ENCODE measurements at regions not wholly inside any gene's neighbourhood (a gene's known extent, or its start where the extent isn't known, plus 50 kb on each side); places are given as distances from the start of the nearest gene placed in this dataset.
A peak's percentile ranks its signal among the peaks of the same experiment; 100 is the strongest.

DNA sequence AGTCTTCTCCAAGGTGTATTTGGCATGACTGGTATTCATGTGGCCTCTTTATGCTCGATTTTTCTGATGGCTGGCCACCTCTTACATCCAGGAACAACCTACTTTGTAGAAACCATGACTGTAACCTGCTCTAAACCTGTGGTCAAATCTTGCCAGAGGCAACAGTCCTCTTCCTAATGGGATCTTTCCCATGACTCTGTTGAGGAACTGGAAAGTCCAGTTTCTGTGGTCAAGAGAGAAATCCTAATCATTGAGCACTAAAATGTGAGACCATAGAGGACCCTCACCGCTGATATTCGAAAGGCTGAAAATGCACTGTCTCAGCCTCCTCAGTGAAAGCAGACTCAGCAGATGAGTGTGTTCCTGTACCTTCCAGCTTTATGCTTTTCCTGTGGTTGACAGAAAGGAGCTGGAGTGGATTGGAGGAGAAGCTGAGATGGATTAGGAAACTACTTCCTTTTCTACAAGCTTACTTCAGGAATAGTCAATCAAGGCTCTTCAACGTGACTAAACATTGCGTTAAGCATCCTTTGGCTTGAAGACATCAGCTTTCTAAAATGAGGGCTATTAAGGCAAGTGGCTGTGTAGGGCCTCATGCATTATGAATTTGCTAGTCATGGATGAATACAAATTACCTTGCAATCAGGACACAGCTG, 69.7 kb upstream of the DAPK1 start:
- no peak for DNase-seq

DNA sequence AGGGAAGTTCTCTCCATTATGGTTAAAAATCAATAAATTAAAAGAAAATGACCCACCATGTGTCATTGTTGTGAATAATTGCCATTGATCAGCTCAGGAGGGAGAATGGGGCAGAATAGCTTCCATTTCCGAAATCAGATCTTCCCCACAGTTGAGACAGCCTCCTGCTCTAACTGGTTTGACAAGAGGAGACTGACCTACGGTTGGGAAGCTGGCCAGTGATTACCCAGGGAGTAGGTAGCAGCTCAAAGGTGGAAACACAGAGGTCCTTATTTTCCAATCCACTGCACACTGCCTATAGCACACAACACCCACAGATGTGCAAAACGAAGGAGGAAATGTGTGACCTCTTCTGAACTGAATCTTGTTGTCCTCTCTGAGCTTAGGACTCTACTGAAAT, 69.0 kb upstream of the DAPK1 start:
- no peak for DNase-seq

DNA sequence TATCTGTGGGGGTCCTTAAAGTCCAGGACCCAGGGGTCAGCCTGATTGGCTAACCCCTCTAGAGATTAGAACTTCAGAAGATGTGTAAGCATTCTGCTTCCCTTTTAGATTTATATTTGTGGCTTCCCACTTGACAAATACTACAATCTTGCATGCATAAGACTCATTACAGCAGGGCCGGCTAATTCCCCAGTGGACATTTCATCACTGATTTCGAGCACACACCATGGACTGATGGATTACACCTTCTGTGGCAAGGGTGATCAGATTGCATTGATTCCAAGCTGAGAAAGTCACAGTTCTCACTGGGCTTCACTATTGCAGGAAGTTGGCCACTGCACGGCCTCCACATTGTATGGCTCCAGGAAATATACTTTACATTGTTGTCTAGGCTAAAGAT, 65.8 kb upstream of the DAPK1 start:
- DNase-seq, result peak; percentile 80

DNA sequence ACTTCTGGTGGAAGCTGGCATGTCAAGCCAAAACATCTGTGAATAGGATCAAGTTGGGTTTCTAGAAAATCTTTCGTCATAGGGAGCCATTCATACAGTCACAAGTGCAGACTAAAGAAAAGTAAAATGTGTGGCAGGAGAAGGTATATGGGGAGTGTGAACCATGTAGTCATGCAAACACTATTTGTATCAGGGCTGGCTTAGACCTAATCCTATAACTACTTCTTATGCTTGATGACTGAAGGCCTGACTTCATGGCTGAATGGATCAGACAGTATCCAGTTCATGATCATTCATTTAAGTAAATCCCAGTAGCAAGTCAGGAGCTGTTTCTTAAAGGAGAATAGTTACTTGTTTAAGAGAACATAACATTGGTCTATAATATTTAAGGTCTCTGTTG, 63.8 kb upstream of the DAPK1 start:
- DNase-seq, result no peak

DNA sequence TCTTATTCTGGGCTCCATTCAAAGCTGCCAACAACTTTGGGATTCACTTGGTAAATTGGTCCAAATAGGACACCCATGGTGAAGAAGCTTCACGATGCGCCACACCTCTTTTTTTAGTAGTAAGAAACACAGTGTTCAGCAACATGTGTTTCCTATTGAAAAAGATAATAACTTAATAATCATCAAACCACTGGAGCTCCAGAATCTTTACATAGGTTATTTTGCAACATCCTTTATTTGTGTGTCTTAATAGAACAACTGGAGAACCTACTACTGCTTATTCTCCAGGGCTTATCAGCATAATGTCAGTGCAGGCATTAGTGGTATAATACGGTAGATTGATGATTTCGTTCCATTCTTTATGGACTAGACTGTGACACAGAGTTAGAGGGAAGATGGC, 63.3 kb upstream of the DAPK1 start:
- DNase-seq, result no peak

DNA sequence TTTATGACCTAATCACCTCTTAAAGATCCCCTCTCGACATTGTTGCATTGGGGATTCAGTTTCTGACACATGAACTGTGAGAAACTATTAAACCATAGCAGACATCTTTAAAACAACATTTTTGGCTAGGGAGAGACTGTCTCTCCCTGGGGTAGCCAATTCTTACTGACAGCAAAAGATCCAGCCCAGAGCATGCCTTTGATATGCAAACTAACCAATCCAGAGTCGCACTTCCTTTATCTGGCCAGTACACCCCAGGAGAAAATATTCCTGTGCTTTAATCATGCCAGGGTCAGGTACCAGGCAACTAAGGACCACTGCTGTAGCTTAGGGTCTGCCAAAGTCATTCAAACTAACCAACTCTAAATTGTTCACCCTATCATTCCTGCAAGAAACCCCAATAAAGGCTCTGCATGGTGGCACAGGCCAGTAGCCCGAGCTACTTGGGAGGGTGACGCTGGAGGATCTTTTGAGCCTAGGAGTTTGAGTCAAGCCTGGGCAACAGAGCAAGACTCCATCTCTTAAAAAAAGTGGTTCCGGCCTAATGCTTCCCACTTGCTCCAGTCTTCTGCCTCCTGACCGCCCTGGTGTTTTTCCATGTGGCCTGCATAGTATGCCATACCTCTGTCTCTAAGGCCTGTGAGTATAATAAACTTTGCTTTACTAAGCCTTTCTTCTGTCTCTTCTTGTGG, 62.3 kb upstream of the DAPK1 start:
- DNase-seq, result no peak

DNA sequence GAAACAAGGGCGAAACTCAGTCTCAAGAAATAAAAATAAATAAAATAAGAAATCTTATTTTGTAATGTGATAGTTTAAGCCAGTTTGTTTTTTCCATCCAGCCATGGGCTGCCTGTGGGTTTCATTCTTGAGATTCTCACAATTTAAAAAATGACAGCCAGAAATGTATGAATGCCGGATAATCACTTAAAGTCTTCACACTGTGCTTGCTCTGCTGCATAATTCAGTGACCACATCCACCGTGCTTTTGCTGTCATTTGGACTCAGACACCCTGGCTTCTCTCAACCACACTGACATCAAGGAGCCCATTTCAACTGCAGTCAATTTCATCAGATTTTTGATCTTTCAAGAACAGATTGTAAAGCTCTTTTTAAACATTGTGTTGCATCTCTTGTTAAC, 61.0 kb upstream of the DAPK1 start:
- peak; percentile 43 for DNase-seq

DNA sequence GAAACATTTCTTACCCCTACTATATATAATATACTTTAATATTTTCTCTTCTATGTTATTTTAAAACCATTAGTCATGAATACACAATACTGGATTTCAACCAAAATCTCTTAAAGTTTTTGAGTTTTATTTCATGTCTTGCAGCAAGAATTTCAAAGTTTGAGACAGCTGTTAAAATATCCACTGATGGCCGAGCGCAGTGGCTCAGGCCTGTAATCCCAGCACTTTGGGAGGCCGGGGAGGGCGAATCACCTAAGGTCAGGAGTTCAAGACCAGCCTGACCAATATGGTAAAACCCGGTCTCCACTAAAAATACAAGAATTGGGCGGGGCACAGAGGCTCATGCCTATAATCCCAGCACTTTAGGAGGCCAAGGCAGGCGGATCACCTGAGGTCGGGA, 59.7 kb upstream of the DAPK1 start:
- DNase-seq, result no peak

DNA sequence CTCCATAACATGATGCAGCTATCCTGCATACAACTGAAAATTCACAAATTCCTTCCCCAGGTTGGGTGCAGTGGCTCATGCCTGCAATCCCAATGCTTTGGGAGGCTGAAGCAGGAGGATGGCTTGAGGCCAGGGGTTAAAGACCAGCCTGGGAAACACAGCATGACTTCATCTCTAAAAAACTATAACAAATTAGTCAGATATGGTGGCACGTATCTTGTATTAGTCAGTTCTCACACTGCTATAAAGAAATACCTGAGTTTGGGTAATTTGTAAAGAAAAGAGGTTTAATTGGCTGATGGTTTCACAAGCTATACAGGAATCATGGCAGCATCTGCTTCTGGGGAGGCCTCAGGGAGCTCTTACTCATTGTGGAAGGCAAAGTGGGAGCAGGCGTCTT, 56.4 kb upstream of the DAPK1 start:
- peak; percentile 14 for DNase-seq

DNA sequence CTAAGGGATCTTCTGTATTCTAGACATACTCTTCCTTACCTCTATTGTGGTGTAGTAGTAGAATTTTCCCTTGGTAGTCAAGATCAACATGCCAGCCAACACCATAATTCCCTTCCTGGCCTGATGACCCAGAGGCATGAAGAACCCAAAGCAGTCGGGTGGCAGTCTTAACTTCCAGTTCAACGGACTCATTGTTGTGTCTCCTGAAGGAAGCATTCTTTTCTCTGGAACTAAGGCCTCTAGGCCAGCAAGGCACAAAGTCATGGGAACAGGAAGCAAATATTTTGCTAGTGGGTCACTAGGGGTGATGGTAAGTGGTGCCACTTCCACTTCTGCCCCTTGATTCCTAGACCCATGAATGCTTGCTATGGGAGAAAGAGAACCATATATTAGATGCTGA, 55.2 kb upstream of the DAPK1 start:
- DNase-seq, result no peak

DNA sequence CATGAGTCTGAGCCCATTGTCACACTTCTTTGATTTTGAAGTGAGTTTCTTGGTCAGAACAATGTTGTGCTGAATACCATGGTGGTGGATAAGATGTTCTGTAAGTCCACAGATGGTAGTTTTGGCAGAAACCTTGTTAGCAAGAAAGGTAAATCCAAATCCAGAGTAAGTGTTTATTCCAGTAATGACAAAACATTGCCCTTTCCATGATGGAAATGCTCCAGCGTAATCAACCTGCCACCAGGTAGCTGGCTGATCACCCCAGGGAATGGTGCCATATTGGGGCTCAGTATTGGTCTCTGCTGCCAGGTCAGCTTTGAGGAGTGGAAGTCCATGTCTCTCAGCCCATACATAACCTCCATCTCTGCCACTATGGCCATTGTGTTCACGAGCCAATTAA, 54.7 kb upstream of the DAPK1 start:
- DNase-seq, result no peak

DNA sequence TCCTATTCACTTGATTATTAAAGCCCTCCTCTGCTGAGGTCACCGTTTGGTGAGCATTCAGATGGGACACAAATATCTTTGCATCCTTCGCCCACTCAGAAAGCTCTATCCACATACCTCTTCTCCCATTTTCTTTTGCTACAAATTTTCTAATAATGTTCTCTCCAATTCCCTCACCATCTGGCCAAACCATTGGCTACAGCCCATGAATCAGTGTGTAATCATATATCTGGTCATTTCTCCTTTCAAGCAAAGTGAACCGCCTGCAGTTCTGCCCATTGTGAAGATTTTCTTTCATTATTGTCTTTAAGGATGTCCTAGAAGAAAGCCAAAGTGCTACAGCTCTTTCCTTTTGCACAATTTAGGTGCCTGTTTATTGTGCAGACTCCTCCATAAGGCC, 54.2 kb upstream of the DAPK1 start:
- DNase-seq, result no peak

DNA sequence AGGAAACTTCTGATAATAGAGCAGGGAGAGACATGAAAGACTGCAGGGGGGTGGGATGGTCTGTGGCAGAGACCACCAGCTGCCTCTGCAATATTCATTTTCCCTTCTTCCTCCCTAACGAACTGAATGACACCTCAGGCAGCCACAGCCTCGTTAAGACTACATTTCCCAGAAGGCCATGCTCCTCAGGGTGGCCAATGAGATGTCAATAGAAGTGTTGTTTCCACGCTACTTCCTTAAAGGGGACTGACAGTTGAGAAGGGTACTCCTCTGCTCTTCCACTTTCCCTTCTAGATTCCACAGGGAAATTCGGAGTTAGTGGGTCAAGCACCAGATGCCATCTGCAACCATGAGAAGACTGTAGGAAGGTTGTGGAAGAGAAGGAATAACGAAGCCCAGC, 52.0 kb upstream of the DAPK1 start:
- peak; percentile 13 for DNase-seq

DNA sequence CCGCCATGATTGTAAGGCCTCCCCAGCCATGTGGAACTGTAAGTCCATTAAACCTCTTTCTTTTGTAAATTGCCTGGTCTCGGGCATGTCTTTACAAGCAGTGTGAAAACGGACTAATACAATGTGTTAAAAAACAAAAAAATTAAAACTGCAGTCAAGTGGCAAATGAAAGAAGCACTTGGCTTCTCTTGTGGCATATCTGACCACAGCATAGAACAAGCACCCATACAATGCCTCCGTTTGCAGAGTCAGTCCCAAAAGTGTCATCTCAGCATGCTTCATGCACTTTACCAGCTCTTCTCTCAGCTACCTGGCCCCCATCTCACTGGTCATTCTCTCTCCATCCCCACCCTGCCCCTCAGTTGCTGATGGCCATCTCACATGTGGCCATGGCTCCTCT, 51.1 kb upstream of the DAPK1 start:
- DNase-seq, result no peak

DNA sequence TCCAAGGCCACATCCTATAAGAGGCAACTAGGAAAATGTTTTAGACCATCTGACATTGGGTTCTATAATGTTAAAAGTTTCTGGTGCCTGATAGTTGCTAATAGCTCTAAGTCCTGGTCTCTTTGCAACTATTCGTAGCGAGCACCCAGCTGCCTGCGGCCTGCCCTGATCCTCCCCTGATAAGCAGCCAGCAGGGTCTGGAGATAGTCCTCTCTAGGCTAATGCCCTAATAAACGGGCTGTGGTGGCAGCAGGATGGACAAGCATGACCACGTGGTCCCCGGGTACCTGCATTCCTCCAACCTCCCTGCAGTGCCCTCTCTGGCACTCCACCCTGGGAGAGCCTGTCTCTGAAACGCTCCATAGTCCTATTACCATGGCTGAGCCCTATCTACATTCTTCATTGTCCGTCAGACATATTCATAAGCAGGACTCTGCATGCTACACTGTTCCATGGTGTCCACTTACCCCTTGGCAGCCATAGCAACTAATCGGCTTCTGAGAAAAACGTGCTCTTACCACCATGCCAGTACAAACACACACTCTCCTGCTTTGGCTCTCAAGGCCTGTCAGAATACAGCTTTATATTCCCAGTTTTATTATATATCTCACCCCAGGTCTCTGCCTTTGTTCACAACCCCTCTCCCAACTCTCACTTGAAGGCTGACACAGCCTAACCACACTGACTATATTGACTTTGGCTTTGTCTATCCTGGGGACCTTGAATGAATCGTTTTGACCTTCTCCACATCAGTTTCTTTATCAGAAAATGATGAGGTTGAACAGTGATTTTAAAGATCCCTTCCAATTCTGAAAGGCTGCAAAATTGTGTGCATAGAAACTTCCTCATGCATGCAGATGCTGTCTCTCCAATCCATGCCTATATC, 49.9 kb upstream of the DAPK1 start:
- no peak for DNase-seq
